Pancreas (tissue), 10 donors: ENCODE measurements at regions not wholly inside any gene's neighbourhood (a gene's known extent, or its start where the extent isn't known, plus 50 kb on each side); places are given as distances from the start of the nearest gene placed in this dataset.

Experiments
- ATAC-seq, 4 donors: fragments of 200-7000 bp; cut with Tn5 transposase; one replicate each; pipeline versions ENCODE4 v1.8.0 to v1.9.1; 2020; ENCODE audit warnings: mild to moderate bottlenecking in 4 of 4, moderate library complexity in 4 of 4
- DNase-seq, 6 donors: peaks; one replicate each; pipeline ENCODE4 v3.0.0-alpha.2; 2020
- FAIRE-seq: peaks from 2 replicates; lab custom pipeline; 2012; peaks lifted over from hg19 to GRCh38; lab: Jason Lieb, UNC
- H3K27ac ChIP-seq, 4 donors: fragments of 200-600 bp; sonication (generic); 1 replicate in 3 of 4; 2 replicates in 1 of 4; pipeline versions ENCODE4 v1.5.0 to v1.8.0; 2020
- H3K27me3 ChIP-seq, 4 donors: fragments of 200-600 bp; one replicate each; pipeline ENCODE4 v1.8.0; 2021
- H3K36me3 ChIP-seq, 3 donors: fragments of 200-600 bp; sonication (generic) in 1 of 3; one replicate each; pipeline versions ENCODE4 v1.5.0 to v1.8.0; 2020 to 2021
- H3K4me1 ChIP-seq, 3 donors: fragments of 200-600 bp; one replicate each; pipeline ENCODE4 v1.8.0; 2021
- H3K4me3 ChIP-seq, 4 donors: fragments of 200-600 bp; sonication (generic) in 2 of 4; one replicate each; pipeline versions ENCODE4 v1.5.0 to v1.8.0; 2020 to 2021
- H3K9me3 ChIP-seq, 4 donors: fragments of 200-600 bp; one replicate each; pipeline ENCODE4 v1.8.0; 2021
- CTCF ChIP-seq, 4 donors: fragments of 200-600 bp; sonication (generic) in 3 of 4; IDR thresholded peaks; one replicate each; pipeline versions ENCODE4 v1.5.0 to v1.8.0; 2021; ENCODE audit warnings: antibody characterized with exemption in 4 of 4
- WGBS, 2 donors: extraction: QIAGEN DNeasy Blood & Tissue Kit; methylation state at CpG; one replicate each; pipeline ENCODE4 v1.1.7; 2013; 5-methylcytosine and 5-hydroxymethylcytosine counted together
- intact Hi-C, 3 donors: fragments of 100-400 bp; cut with DNase I; formaldehyde crosslinking; loops; one replicate each; pipeline versions ENCODE4 v1.11.1 to v1.14.2; 2022
- donor health status: healthy with polysubstance abuse.
- donor health status: DM: no; HTN: no; CAD: no; lungs with moderate emphysema.
- donor health status: DM: no; HTN: no; CAD: no.
- donor health status: control.
- donor health status: control.
- donor health status: Bipolar disorder and iron deficiency.
- donor health status: DM: yes; HTN: yes; CAD: no.
- donor health status: DM: no; HTN: no; CAD: no.
- donor health status: DM: no; HTN: no; CAD: no.
- donor health status: DM: yes; HTN: yes; CAD: no.

GRCh38 chr5:141760753-141761152, 78.7 kb upstream of the ARAP3 start:
- no peak for TF ChIP-seq CTCF (IDR thresholded peaks at IDR 0.05)
- ATAC-seq (no peak), DNase-seq (peak in 1 of 6 donors; percentile 25), FAIRE-seq (no peak)
- 52 to 53% methylated on average over 10 of the region's 10 CpGs for WGBS, 2 donors
- no peak overlapping the region for H3K27ac ChIP-seq
- H3K9me3 ChIP-seq = no peaks in the 10 kb centered on the region
- no peak overlapping the region for H3K4me3 ChIP-seq
- no peaks in the 10 kb centered on the region for H3K36me3 ChIP-seq
- peaks cover 0 to 6% (median 0%) of the 10 kb centered on the region in 4 donors for H3K27me3 ChIP-seq
- no peaks in the 10 kb centered on the region for H3K4me1 ChIP-seq
- intact Hi-C loops = no loop called here

GRCh38 chr5:141760193-141760592, 78.2 kb upstream of the ARAP3 start:
- ATAC-seq (peak in 1 of 4 donors; percentile 30), FAIRE-seq (no peak), DNase-seq (peak in 1 of 6 donors; percentile 30)
- TF ChIP-seq CTCF (IDR thresholded peaks at IDR 0.05) = no peak
- H3K4me3 ChIP-seq = no peak overlapping the region
- H3K27me3 ChIP-seq = peaks cover 0 to 6% (median 0%) of the 10 kb centered on the region in 4 donors
- no peaks in the 10 kb centered on the region for H3K9me3 ChIP-seq
- intact Hi-C loops = no loop called here
- 49 to 57% methylated on average over 4 of the region's 4 CpGs for WGBS, 2 donors
- no peaks in the 10 kb centered on the region for H3K36me3 ChIP-seq
- no peaks in the 10 kb centered on the region for H3K4me1 ChIP-seq
- no peak overlapping the region for H3K27ac ChIP-seq

GRCh38 chr5:141758310-141758998, 76.4 kb upstream of the ARAP3 start:
- no peak for FAIRE-seq
- WGBS, 2 donors = 13 to 17% methylated on average over 22 of the region's 22 CpGs
- Histone ChIP-seq H3K9me3 (no peaks in the 10 kb centered on the region), H3K27ac (no peak overlapping the region), H3K36me3 (no peaks in the 10 kb centered on the region), H3K4me3 (no peak overlapping the region), H3K4me1 (no peaks in the 10 kb centered on the region), H3K27me3 (peaks cover 0 to 11% (median 0%) of the 10 kb centered on the region in 4 donors)
- peak in 1 of 6 donors; percentile 49 for DNase-seq
- intact Hi-C loops = no loop called here
- no peak for TF ChIP-seq CTCF (IDR thresholded peaks at IDR 0.05)
- no peak for ATAC-seq

GRCh38 chr5:141757402-141757801, 75.4 kb upstream of the ARAP3 start:
- intact Hi-C loops = no loop called here
- DNase-seq (peak in 1 of 6 donors; percentile 54), ATAC-seq (peak in 3 of 4 donors; percentile 61 to 81 (median 78)), FAIRE-seq (no peak)
- Histone ChIP-seq H3K4me3 (no peak overlapping the region), H3K27me3 (peaks cover 0 to 13% (median 0%) of the 10 kb centered on the region in 4 donors), H3K9me3 (no peaks in the 10 kb centered on the region), H3K36me3 (no peaks in the 10 kb centered on the region), H3K4me1 (no peaks in the 10 kb centered on the region), H3K27ac (no peak overlapping the region)
- no peak for TF ChIP-seq CTCF (IDR thresholded peaks at IDR 0.05)
- WGBS, 2 donors = 34 to 35% methylated on average over 6 of the region's 6 CpGs

- no peak for TF ChIP-seq CTCF (IDR thresholded peaks at IDR 0.05)
- no peak for ATAC-seq
- H3K4me3 ChIP-seq = no peak overlapping the region
- H3K27me3 ChIP-seq = peaks cover 0 to 13% (median 0%) of the 10 kb centered on the region in 4 donors
- no peak for FAIRE-seq
- H3K9me3 ChIP-seq = no peaks in the 10 kb centered on the region
- intact Hi-C loops = no loop called here
- H3K36me3 ChIP-seq = no peaks in the 10 kb centered on the region
- peak in 1 of 6 donors; percentile 29 for DNase-seq
- H3K27ac ChIP-seq = no peak overlapping the region
- 68 to 90% methylated on average over 3 of the region's 3 CpGs for WGBS, 2 donors
- H3K4me1 ChIP-seq = no peaks in the 10 kb centered on the region
Measured at GRCh38 chr5:141756196-141756595, 74.2 kb upstream of the ARAP3 start.
